Stimulated activated CD8-positive, alpha-beta memory T cell treated with anti-CD3 and anti-CD28 coated beads, Interleukin-2, amount 100 ng/mL, for 48 hours (primary cell): ENCODE measurements at regions not wholly inside any gene's neighbourhood (a gene's known extent, or its start where the extent isn't known, plus 50 kb on each side); places are given as distances from the start of the nearest gene placed in this dataset.
"Not testable (repeated sequence)": the region's sequence is repeated elsewhere in the genome, so short reads cannot be mapped to it uniquely, and the experiment has no call there.

Experiments used
- DNase-seq, 2 donors: peaks; one replicate each; pipeline ENCODE4 v3.0.0-alpha.2; 2020; ENCODE audit warnings: low read depth in 2 of 2

- not testable (repeated sequence) for DNase-seq
Measured at GRCh38 chr7:65510187-65510538, 136.5 kb downstream of the ZNF92 start.

- not testable (repeated sequence) for DNase-seq
Measured at GRCh38 chr7:65519751-65520150, 146.1 kb downstream of the ZNF92 start.

GRCh38 chr7:65545465-65546161, 172.0 kb downstream of the ZNF92 start:
- DNase-seq, result not testable (repeated sequence)

- not testable (repeated sequence) for DNase-seq
Measured at GRCh38 chr7:65549589-65550443, 176.2 kb downstream of the ZNF92 start.

- DNase-seq, result not testable (repeated sequence)
Measured at GRCh38 chr7:65550444-65550809, 176.8 kb downstream of the ZNF92 start.

GRCh38 chr7:65551042-65551441, 177.4 kb downstream of the ZNF92 start:
- not testable (repeated sequence) for DNase-seq

- not testable (repeated sequence) for DNase-seq
Measured at GRCh38 chr7:65554553-65555476, 181.2 kb downstream of the ZNF92 start.

GRCh38 chr7:65558584-65558983, 184.9 kb downstream of the ZNF92 start:
- not testable (repeated sequence) for DNase-seq

GRCh38 chr7:65561786-65562372, 188.2 kb downstream of the ZNF92 start:
- DNase-seq, result not testable (repeated sequence)

- not testable (repeated sequence) for DNase-seq
Measured at GRCh38 chr7:65562522-65562921, 188.9 kb downstream of the ZNF92 start.

GRCh38 chr7:65563333-65563732, 189.7 kb downstream of the ZNF92 start:
- DNase-seq, result not testable (repeated sequence)

GRCh38 chr7:65568226-65568625, 194.6 kb downstream of the ZNF92 start:
- not testable (repeated sequence) for DNase-seq

- DNase-seq, result not testable (repeated sequence)
Measured at GRCh38 chr7:65570990-65571389, 197.3 kb downstream of the ZNF92 start.

- DNase-seq, result not testable (repeated sequence)
Measured at GRCh38 chr7:65572581-65572980, 198.9 kb downstream of the ZNF92 start.

- DNase-seq, result not testable (repeated sequence)
Measured at GRCh38 chr7:65576370-65576769, 202.7 kb downstream of the ZNF92 start.

GRCh38 chr7:65582518-65583119, 209.0 kb downstream of the ZNF92 start:
- DNase-seq, result not testable (repeated sequence)

GRCh38 chr7:65602495-65602894, 228.8 kb downstream of the ZNF92 start:
- not testable (repeated sequence) for DNase-seq

- DNase-seq, result no peak
Measured at GRCh38 chr7:65609131-65609530, 235.5 kb downstream of the ZNF92 start.

GRCh38 chr7:65613644-65614289, 240.1 kb downstream of the ZNF92 start:
- not testable (repeated sequence) for DNase-seq

- DNase-seq, result not testable (repeated sequence)
Measured at GRCh38 chr7:65616111-65616510, 242.5 kb downstream of the ZNF92 start.
